Calu3 (cell line): ENCODE measurements at regions not wholly inside any gene's neighbourhood (a gene's known extent, or its start where the extent isn't known, plus 50 kb on each side); places are given as distances from the start of the nearest gene placed in this dataset.

Experiments
- BruUV-seq: library from RNA; stranded (reverse); fragments of 400-500 nt; replicated peaks from 2 replicates; lab custom pipeline; 2021; lab: Mats Ljungman, UMichigan
- CTCF ChIA-PET: fragments of 300-600 bp; sonication (Branson Sonifier 250); formaldehyde crosslinking; loops from one replicate; lab custom pipeline; 2022; ENCODE audit warnings: antibody characterized with exemption; lab: Charles Lee
- DNase-seq: peaks from one replicate; pipeline ENCODE4 v3.0.0; 2022
- H3K27ac Mint-ChIP-seq: one replicate; pipeline ENCODE4 v1.8.0; 2022; ENCODE audit warnings: mixed read lengths; ENCODE audit not compliant: unreplicated experiment
- H3K27me3 Mint-ChIP-seq: one replicate; pipeline ENCODE4 v1.8.0; 2022; ENCODE audit warnings: mixed read lengths; ENCODE audit not compliant: unreplicated experiment
- H3K36me3 Mint-ChIP-seq: one replicate; pipeline ENCODE4 v1.8.0; 2022; ENCODE audit warnings: mild to moderate bottlenecking, moderate library complexity, mixed read lengths; ENCODE audit not compliant: insufficient read depth, unreplicated experiment
- H3K4me1 Mint-ChIP-seq: one replicate; pipeline ENCODE4 v1.8.0; 2022; ENCODE audit warnings: mild to moderate bottlenecking, low read depth, mixed read lengths; ENCODE audit not compliant: unreplicated experiment
- H3K4me3 Mint-ChIP-seq: one replicate; pipeline ENCODE4 v1.8.0; 2022; ENCODE audit warnings: mild to moderate bottlenecking, low read depth, moderate library complexity, mixed read lengths; ENCODE audit not compliant: unreplicated experiment
- H3K9me3 Mint-ChIP-seq: one replicate; pipeline ENCODE4 v1.8.0; 2022; ENCODE audit warnings: low read depth, mixed read lengths; ENCODE audit not compliant: unreplicated experiment
- CTCF ChIP-seq: fragments of 200-600 bp; IDR thresholded peaks from one replicate; pipeline ENCODE4 v1.8.0; 2022; ENCODE audit warnings: antibody characterized with exemption; ENCODE audit not compliant: unreplicated experiment
- intact Hi-C: fragments of 100-400 bp; cut with micrococcal nuclease; formaldehyde crosslinking; loops from one replicate; pipeline ENCODE4 v1.10.0; 2022; ENCODE audit not compliant: unreplicated experiment

- TF ChIP-seq CTCF: no peak
- Mint-ChIP-seq H3K9me3 (no peaks in the 10 kb centered on the region), H3K36me3 (no peaks in the 10 kb centered on the region), H3K27ac (no peak overlapping the region), H3K27me3 (no peaks in the 10 kb centered on the region), H3K4me3 (no peak overlapping the region), H3K4me1 (no peaks in the 10 kb centered on the region)
- intact Hi-C loops: no loop called here
- BruUV-seq: no TSS peak
- DNase-seq: no peak
- CTCF ChIA-PET: no interaction called here
Measured at GRCh38 chr13:78485803-78486202, 117.5 kb downstream of the POU4F1 start.

DNA sequence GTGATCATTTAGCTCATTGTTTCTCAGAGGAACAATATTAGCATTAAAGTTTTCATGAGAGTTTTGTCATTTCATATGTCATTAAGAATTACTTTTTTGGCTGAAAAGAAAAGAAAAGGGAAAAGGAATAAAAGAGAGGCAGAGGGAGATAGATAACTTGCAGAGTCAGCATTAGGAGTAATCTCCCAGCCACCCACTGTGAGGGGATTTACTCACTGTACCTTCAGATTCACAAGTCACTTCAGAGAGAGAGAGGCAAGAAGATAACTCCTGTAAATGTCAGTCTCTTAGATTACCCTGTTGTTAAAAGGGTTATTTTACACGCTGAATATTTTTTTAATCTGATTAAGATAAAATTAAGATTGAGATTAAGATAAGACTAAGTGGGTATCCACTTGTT lies 125.2 kb downstream of the POU4F1 start:
- no peak overlapping the region for H3K27ac Mint-ChIP-seq

GRCh38 chr13:78476910-78477309 lies 126.4 kb downstream of the POU4F1 start:
- no peak for TF ChIP-seq CTCF
- Mint-ChIP-seq H3K36me3 (no peaks in the 10 kb centered on the region), H3K27me3 (no peaks in the 10 kb centered on the region), H3K4me3 (no peak overlapping the region), H3K9me3 (no peaks in the 10 kb centered on the region), H3K4me1 (no peaks in the 10 kb centered on the region), H3K27ac (no peak overlapping the region)
- DNase-seq: no peak
- intact Hi-C loops: no loop called here
- CTCF ChIA-PET: no interaction called here
- BruUV-seq: no TSS peak

More for the DNA sequence above, 125.2 kb downstream of the POU4F1 start:
- intact Hi-C loops: no loop called here
- no peak for DNase-seq
- no peaks in the 10 kb centered on the region for H3K4me1 Mint-ChIP-seq
- CTCF ChIA-PET: no interaction called here
- no peak overlapping the region for H3K4me3 Mint-ChIP-seq
- H3K9me3 Mint-ChIP-seq: no peaks in the 10 kb centered on the region
- no peaks in the 10 kb centered on the region for H3K36me3 Mint-ChIP-seq
- TF ChIP-seq CTCF: no peak
- H3K27me3 Mint-ChIP-seq: no peaks in the 10 kb centered on the region
- BruUV-seq: no TSS peak

- H3K4me1 Mint-ChIP-seq: no peaks in the 10 kb centered on the region
- H3K27ac Mint-ChIP-seq: no peak overlapping the region
- no TSS peak for BruUV-seq
- H3K27me3 Mint-ChIP-seq: no peaks in the 10 kb centered on the region
- TF ChIP-seq CTCF: no peak
- H3K9me3 Mint-ChIP-seq: no peaks in the 10 kb centered on the region
- H3K4me3 Mint-ChIP-seq: no peak overlapping the region
- CTCF ChIA-PET: no interaction called here
- no peak for DNase-seq
- intact Hi-C loops: no loop called here
- H3K36me3 Mint-ChIP-seq: no peaks in the 10 kb centered on the region
Measured at GRCh38 chr13:78468621-78469020, 134.7 kb downstream of the POU4F1 start.

- no peak overlapping the region for H3K27ac Mint-ChIP-seq
- H3K36me3 Mint-ChIP-seq: no peaks in the 10 kb centered on the region
- CTCF ChIA-PET: no interaction called here
- no peaks in the 10 kb centered on the region for H3K27me3 Mint-ChIP-seq
- no peak for DNase-seq
- no peak overlapping the region for H3K4me3 Mint-ChIP-seq
- TF ChIP-seq CTCF: no peak
- H3K9me3 Mint-ChIP-seq: no peaks in the 10 kb centered on the region
- intact Hi-C loops: no loop called here
- no TSS peak for BruUV-seq
- no peaks in the 10 kb centered on the region for H3K4me1 Mint-ChIP-seq
Measured at GRCh38 chr13:78465250-78465649, 138.1 kb downstream of the POU4F1 start.
